Body of pancreas (tissue), 4 donors: ENCODE measurements at regions not wholly inside any gene's neighbourhood (a gene's known extent, or its start where the extent isn't known, plus 50 kb on each side); places are given as distances from the start of the nearest gene placed in this dataset.

ENCODE experiments used
- POLR2A ChIP-seq, 3 donors: fragments of 450-650 bp; IDR thresholded peaks; one replicate each; pipeline ENCODE4 v1.6.1; 2016; ENCODE audit warnings: antibody characterized with exemption in 3 of 3, mild to moderate bottlenecking in 2 of 3
- TF ChIP-seq, protein P1 (sequence below), 7 experiments: fragments of 450-650 bp in 4 of 7; fragments of 200-600 bp in 3 of 7; sonication (generic) in 3 of 7; IDR thresholded peaks; one replicate each; pipeline ENCODE4 v1.5.1; 2016 to 2019; ENCODE audit warnings: antibody characterized with exemption in 7 of 7

DNA sequence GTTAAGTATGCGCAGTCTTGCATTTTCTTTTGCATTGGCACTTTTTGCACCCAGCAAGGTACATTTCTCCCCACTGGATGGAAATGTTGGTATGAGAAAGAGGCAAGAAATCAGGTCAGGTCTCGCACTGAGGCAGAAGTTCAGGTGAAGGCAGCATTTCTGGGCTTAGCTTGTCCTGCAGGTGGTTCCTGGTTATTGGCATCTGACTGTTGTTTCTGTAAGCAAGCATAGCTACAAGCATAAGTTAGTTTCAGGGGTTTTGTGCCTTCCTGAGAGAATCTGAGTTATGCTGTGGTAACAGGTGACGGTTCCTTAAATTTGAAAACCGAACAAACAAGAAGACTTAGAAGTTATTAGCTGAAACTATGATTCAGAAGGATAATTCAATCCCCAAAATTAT lies 139.4 kb upstream of the GRM7 start:
- TF ChIP-seq, protein P1, sequence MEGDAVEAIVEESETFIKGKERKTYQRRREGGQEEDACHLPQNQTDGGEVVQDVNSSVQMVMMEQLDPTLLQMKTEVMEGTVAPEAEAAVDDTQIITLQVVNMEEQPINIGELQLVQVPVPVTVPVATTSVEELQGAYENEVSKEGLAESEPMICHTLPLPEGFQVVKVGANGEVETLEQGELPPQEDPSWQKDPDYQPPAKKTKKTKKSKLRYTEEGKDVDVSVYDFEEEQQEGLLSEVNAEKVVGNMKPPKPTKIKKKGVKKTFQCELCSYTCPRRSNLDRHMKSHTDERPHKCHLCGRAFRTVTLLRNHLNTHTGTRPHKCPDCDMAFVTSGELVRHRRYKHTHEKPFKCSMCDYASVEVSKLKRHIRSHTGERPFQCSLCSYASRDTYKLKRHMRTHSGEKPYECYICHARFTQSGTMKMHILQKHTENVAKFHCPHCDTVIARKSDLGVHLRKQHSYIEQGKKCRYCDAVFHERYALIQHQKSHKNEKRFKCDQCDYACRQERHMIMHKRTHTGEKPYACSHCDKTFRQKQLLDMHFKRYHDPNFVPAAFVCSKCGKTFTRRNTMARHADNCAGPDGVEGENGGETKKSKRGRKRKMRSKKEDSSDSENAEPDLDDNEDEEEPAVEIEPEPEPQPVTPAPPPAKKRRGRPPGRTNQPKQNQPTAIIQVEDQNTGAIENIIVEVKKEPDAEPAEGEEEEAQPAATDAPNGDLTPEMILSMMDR (IDR thresholded peaks at IDR 0.05), result no peak
- no peak for TF ChIP-seq POLR2A (IDR thresholded peaks at IDR 0.05)
